Stimulated activated CD8-positive, alpha-beta memory T cell treated with anti-CD3 and anti-CD28 coated beads, Interleukin-7, amount 100 ng/mL, for 24 hours (primary cell): ENCODE measurements at regions not wholly inside any gene's neighbourhood (a gene's known extent, or its start where the extent isn't known, plus 50 kb on each side); places are given as distances from the start of the nearest gene placed in this dataset.

Experiments
- DNase-seq: peaks from one replicate; pipeline ENCODE4 v3.0.0-alpha.2; 2020; ENCODE audit warnings: low read depth

GRCh38 chr6:9467741-9468140 lies 947.1 kb downstream of the TFAP2A start:
- no peak for DNase-seq

GRCh38 chr6:9464583-9464982 lies 950.3 kb downstream of the TFAP2A start:
- DNase-seq, result no peak

- DNase-seq, result no peak
Measured at GRCh38 chr6:9463311-9463710, 951.6 kb downstream of the TFAP2A start.

- no peak for DNase-seq
Measured at GRCh38 chr6:9461188-9461587, 953.7 kb downstream of the TFAP2A start.

- DNase-seq, result no peak
Measured at GRCh38 chr6:9458424-9458823, 956.5 kb downstream of the TFAP2A start.

GRCh38 chr6:9455864-9456658 lies 958.8 kb downstream of the TFAP2A start:
- no peak for DNase-seq

- no peak for DNase-seq
Measured at GRCh38 chr6:9439621-9440330, 975.1 kb downstream of the TFAP2A start.

- no peak for DNase-seq
Measured at GRCh38 chr6:9437836-9438235, 977.0 kb downstream of the TFAP2A start.

- no peak for DNase-seq
Measured at GRCh38 chr6:9435281-9435680, 979.6 kb downstream of the TFAP2A start.

- DNase-seq, result no peak
Measured at GRCh38 chr6:9431945-9432344, 982.9 kb downstream of the TFAP2A start.

GRCh38 chr6:9428421-9429172 lies 986.3 kb downstream of the TFAP2A start:
- no peak for DNase-seq

- DNase-seq, result no peak
Measured at GRCh38 chr6:9422138-9422537, 986.8 kb upstream of the SLC35B3 start.

- DNase-seq, result no peak
Measured at GRCh38 chr6:9420316-9421015, 985.1 kb upstream of the SLC35B3 start.

GRCh38 chr6:9417400-9417799 lies 982.1 kb upstream of the SLC35B3 start:
- DNase-seq, result no peak

- DNase-seq, result no peak
Measured at GRCh38 chr6:9412951-9413559, 977.7 kb upstream of the SLC35B3 start.

- no peak for DNase-seq
Measured at GRCh38 chr6:9409126-9409525, 973.8 kb upstream of the SLC35B3 start.

- DNase-seq, result no peak
Measured at GRCh38 chr6:9408402-9409117, 973.2 kb upstream of the SLC35B3 start.

GRCh38 chr6:9405825-9406224 lies 970.5 kb upstream of the SLC35B3 start:
- no peak for DNase-seq

- no peak for DNase-seq
Measured at GRCh38 chr6:9405369-9405768, 970.0 kb upstream of the SLC35B3 start.

- no peak for DNase-seq
Measured at GRCh38 chr6:9404351-9405146, 969.2 kb upstream of the SLC35B3 start.
